ENCODE measurements at regions not wholly inside any gene's neighbourhood (a gene's known extent, or its start where the extent isn't known, plus 50 kb on each side); places are given as distances from the start of the nearest gene placed in this dataset.

DNA sequence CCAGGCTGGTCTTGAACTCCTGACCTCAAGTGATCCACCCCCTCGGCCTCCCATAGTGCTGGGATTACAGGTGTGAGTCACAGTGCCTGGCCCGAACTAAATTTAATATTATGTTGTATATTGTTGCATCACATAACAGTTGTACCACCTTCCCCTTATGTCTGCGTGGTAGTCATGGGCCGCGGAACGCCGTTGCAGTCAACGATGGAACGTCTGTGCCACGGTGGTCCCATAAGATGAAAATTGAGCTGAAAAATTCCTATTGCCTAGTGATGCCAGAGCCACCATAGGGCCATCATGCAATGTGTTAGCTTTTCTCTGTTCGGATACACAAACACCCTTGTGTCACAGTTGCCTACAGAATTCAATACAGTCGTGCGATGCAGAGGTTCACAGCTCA, 236.1 kb downstream of the TEX29 start:
- Mint-ChIP-seq H3K27ac (no peak overlapping the region), H3K27me3 (peaks cover 5% of the 10 kb centered on the region), H3K36me3 (ENCODE audit: low read depth) (no peaks in the 10 kb centered on the region), H3K9me3 (no peaks in the 10 kb centered on the region), H3K4me1 (no peaks in the 10 kb centered on the region), H3K4me3 (no peak overlapping the region)
- TF ChIP-seq CTCF (IDR thresholded peaks at IDR 0.05) = no peak
- ATAC-seq (ENCODE audit: low read depth) = no peak
- POLR2A ChIA-PET = no interaction called here
- CTCF ChIA-PET = no interaction called here
- intact Hi-C loops (cut with micrococcal nuclease) = no loop called here
- DNase-seq = no peak

DNA sequence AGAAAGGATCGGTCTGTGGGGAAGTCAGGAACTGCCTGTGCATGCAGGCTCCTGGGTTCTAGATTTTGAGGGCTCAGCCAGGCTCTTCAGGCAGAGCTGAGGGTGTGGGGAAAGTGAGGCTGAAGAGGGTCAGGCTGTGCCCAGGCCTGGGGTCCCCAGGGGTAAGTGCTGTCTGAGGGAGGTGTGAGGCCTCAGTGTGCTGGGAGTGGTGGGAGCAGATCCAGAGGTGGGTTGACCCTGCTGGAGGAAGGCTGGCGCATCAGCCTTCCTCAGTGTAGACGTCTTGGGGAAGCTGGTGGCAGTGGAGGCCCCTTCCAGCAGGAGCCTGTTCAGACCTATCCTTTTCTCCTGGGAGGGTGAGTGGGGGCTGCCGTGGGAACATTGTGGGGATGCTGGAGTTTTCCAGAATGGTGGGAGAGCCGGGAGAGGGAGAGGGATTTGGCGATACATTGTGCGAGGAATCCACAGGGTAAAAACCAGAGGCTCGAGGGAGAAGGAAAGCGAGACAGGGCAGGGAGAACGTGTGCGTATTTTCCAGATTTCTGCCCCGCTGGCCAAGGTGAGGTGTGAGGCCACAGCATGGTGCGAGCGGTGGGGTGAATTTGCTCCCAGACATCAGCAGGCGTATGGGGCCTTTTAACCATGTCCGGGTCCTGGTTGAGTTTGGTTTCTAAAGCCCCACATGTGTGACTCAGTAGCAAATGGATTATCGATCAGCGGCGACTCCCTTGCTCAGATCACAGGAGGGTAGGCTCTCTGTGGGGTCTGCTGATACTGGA, 237.7 kb downstream of the TEX29 start:
- no peak overlapping the region for H3K27ac Mint-ChIP-seq
- TF ChIP-seq CTCF (IDR thresholded peaks at IDR 0.05) = no peak

GRCh38 chr13:111558700-111559088, 238.3 kb downstream of the TEX29 start:
- DNase-seq = no peak
- Mint-ChIP-seq H3K4me1 (no peaks in the 10 kb centered on the region), H3K27ac (no peak overlapping the region), H3K27me3 (peaks cover 5% of the 10 kb centered on the region), H3K9me3 (no peaks in the 10 kb centered on the region), H3K4me3 (no peak overlapping the region), H3K36me3 (ENCODE audit: low read depth) (no peaks in the 10 kb centered on the region)
- intact Hi-C loops (cut with micrococcal nuclease) = no loop called here
- no peak for ATAC-seq (ENCODE audit: low read depth)
- ChIA-PET POLR2A (no interaction called here), CTCF (no interaction called here)
- no peak for TF ChIP-seq CTCF (IDR thresholded peaks at IDR 0.05)

More for the DNA sequence above, 237.7 kb downstream of the TEX29 start:
- Mint-ChIP-seq H3K4me3 (no peak overlapping the region), H3K27me3 (peaks cover 5% of the 10 kb centered on the region), H3K9me3 (no peaks in the 10 kb centered on the region), H3K36me3 (ENCODE audit: low read depth) (no peaks in the 10 kb centered on the region), H3K4me1 (no peaks in the 10 kb centered on the region)
- ChIA-PET POLR2A (no interaction called here), CTCF (no interaction called here)
- intact Hi-C loops (cut with micrococcal nuclease) = no loop called here
- ATAC-seq (ENCODE audit: low read depth) (no peak), DNase-seq (no peak)

DNA sequence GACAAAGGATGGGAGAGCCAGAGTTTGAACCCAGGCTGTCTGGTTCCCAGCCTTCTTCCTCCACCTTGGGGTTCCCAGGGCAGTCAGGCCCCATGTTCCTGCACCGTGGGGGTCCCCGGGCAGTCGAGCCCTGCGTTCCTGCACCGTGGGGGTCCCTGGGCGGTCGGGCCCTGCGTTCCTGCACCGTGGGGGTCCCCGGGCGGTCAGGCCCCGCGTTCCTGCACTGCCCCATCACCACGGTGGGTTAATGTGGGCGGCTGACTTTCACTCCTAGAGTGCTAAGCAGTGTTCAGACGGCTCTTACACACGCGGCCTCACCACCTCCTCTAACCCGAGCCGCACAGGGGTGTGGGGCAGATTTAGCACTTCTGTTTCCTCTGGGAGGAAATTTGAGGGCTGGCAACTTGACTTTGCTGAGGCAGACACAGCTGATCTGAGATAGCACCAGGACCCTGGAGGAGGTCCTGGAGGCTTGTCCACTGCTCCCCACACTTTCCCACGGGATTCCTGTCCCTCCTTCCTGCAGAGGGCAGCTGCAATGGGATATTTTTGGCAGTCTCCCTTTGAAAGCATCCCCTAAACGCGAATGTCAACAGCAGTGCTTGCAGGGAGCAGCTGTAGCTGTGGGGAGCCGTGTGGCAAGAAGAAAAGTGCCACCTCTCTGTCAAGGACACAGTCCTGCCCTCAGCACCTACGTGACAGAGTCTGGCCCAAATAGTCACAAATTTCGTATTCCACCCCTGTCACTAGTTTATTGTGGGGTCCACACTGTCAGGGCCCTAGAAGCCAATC, 239.4 kb downstream of the TEX29 start:
- H3K27ac Mint-ChIP-seq = no peak overlapping the region
- ChIA-PET CTCF (no interaction called here), POLR2A (no interaction called here)
- H3K27me3 Mint-ChIP-seq = peaks cover 5% of the 10 kb centered on the region
- H3K36me3 Mint-ChIP-seq (ENCODE audit: low read depth) = no peaks in the 10 kb centered on the region
- no peak for TF ChIP-seq CTCF (IDR thresholded peaks at IDR 0.05)
- ATAC-seq (ENCODE audit: low read depth) (no peak), DNase-seq (no peak)
- no peaks in the 10 kb centered on the region for H3K4me1 Mint-ChIP-seq
- no peaks in the 10 kb centered on the region for H3K9me3 Mint-ChIP-seq
- no peak overlapping the region for H3K4me3 Mint-ChIP-seq
- intact Hi-C loops (cut with micrococcal nuclease) = no loop called here

GRCh38 chr13:111561091-111561781, 240.8 kb downstream of the TEX29 start:
- no peak overlapping the region for H3K27ac Mint-ChIP-seq
- no peaks in the 10 kb centered on the region for H3K9me3 Mint-ChIP-seq
- TF ChIP-seq CTCF (IDR thresholded peaks at IDR 0.05) = no peak
- no peaks in the 10 kb centered on the region for H3K4me1 Mint-ChIP-seq
- no peak overlapping the region for H3K4me3 Mint-ChIP-seq
- peaks cover 5% of the 10 kb centered on the region for H3K27me3 Mint-ChIP-seq
- DNase-seq (no peak), ATAC-seq (ENCODE audit: low read depth) (no peak)
- ChIA-PET CTCF (no interaction called here), POLR2A (no interaction called here)
- intact Hi-C loops (cut with micrococcal nuclease) = no loop called here
- no peaks in the 10 kb centered on the region for H3K36me3 Mint-ChIP-seq (ENCODE audit: low read depth)
